ENCODE measurements at regions not wholly inside any gene's neighbourhood (a gene's known extent, or its start where the extent isn't known, plus 50 kb on each side); places are given as distances from the start of the nearest gene placed in this dataset.
"Not testable (repeated sequence)": the region's sequence is repeated elsewhere in the genome, so short reads cannot be mapped to it uniquely, and the experiment has no call there.

DNA sequence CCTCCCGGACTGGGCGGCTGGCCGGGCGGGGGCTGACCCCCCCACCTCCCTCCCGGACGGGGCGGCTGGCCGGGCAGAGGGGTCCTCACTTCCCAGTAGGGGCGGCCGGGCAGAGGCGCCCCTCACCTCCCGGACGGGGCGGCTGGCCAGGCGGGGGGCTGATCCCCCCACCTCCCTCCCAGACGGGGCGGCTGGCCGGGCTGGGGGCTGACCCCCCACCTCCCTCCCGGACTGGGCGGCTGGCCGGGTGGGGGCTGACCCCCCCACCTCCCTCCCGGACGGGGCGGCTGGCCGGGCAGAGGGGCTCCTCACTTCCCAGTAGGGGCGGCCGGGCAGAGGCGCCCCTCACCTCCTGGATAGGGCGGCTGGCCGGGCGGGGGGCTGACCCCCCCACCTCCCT is 205.0 kb upstream of the CBLB start:
- TF ChIP-seq, protein P1, sequence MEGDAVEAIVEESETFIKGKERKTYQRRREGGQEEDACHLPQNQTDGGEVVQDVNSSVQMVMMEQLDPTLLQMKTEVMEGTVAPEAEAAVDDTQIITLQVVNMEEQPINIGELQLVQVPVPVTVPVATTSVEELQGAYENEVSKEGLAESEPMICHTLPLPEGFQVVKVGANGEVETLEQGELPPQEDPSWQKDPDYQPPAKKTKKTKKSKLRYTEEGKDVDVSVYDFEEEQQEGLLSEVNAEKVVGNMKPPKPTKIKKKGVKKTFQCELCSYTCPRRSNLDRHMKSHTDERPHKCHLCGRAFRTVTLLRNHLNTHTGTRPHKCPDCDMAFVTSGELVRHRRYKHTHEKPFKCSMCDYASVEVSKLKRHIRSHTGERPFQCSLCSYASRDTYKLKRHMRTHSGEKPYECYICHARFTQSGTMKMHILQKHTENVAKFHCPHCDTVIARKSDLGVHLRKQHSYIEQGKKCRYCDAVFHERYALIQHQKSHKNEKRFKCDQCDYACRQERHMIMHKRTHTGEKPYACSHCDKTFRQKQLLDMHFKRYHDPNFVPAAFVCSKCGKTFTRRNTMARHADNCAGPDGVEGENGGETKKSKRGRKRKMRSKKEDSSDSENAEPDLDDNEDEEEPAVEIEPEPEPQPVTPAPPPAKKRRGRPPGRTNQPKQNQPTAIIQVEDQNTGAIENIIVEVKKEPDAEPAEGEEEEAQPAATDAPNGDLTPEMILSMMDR (IDR thresholded peaks at IDR 0.05): not testable (repeated sequence)
- not testable (repeated sequence) for TF ChIP-seq POLR2A (IDR thresholded peaks at IDR 0.05)

All from Peyer's patch (tissue), 4 donors.